Kidney epithelial cell (primary cell): ENCODE measurements at regions not wholly inside any gene's neighbourhood (a gene's known extent, or its start where the extent isn't known, plus 50 kb on each side); places are given as distances from the start of the nearest gene placed in this dataset.

Experiments
- DNase-seq: peaks from one replicate; pipeline ENCODE4 v3.0.0-alpha.2; 2010; ENCODE audit warnings: low read depth
- H3K27me3 ChIP-seq: 2 replicates; pipeline ENCODE4 v1.6.0; 2011; ENCODE audit warnings: low read length; ENCODE audit not compliant: control insufficient read depth, insufficient read depth
- H3K36me3 ChIP-seq: 2 replicates; pipeline ENCODE4 v1.5.1; 2011; ENCODE audit warnings: low read length; ENCODE audit not compliant: control insufficient read depth, insufficient read depth
- H3K4me3 ChIP-seq: 2 replicates; pipeline ENCODE4 v1.5.1; 2011; ENCODE audit warnings: low read depth, mild to moderate bottlenecking, control low read depth, low read length
- TF ChIP-seq, protein P1 (sequence below): IDR thresholded peaks from 2 replicates; pipeline ENCODE4 v1.5.1; 2011; ENCODE audit warnings: mild to moderate bottlenecking, moderate library complexity, low read length, control low read depth, inconsistent platforms; ENCODE audit not compliant: insufficient read depth, poor library complexity, severe bottlenecking

DNA sequence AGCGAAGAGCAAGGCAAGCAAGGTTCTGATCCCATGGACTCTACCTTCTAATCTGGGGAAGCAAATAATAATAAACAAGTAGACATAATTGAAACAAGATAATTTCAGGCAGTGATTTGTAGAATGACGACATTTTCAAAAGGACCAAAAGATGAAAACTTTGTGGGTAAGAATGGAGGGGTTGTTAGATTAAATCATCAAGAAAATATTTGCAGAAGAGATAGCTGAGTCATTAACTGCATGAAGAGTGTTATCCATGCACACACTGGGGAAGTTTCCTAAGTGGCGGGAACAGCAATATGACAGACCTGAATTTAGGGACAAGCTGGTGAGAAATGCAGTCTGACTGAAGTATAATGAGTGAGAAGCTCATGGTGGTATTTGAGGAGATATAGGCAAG, 583.1 kb upstream of the RGS18 start:
- TF ChIP-seq, protein P1, sequence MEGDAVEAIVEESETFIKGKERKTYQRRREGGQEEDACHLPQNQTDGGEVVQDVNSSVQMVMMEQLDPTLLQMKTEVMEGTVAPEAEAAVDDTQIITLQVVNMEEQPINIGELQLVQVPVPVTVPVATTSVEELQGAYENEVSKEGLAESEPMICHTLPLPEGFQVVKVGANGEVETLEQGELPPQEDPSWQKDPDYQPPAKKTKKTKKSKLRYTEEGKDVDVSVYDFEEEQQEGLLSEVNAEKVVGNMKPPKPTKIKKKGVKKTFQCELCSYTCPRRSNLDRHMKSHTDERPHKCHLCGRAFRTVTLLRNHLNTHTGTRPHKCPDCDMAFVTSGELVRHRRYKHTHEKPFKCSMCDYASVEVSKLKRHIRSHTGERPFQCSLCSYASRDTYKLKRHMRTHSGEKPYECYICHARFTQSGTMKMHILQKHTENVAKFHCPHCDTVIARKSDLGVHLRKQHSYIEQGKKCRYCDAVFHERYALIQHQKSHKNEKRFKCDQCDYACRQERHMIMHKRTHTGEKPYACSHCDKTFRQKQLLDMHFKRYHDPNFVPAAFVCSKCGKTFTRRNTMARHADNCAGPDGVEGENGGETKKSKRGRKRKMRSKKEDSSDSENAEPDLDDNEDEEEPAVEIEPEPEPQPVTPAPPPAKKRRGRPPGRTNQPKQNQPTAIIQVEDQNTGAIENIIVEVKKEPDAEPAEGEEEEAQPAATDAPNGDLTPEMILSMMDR: no peak
- no peak overlapping the region for H3K4me3 ChIP-seq
- H3K36me3 ChIP-seq: no peaks in the 10 kb centered on the region
- DNase-seq: no peak
- no peaks in the 10 kb centered on the region for H3K27me3 ChIP-seq

DNA sequence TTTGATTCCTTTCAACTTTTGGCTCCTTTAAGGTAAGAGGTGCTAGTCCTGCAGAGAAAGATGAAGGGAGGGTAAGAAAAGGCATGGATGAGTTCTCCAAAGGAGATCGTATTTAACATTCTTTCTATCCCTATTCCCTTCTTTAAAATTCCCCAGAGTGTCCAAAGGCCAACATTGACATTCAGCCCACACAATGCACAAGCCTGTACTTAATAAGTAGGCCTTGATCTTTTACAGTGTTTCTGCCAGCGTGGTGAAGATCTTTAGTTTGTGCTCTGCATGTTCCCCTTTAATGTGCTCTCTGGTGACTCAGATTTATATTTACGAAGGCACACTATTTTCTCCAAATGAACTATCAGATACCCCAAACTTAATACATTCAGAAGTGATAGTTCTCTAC, 582.5 kb upstream of the RGS18 start:
- Histone ChIP-seq H3K27me3 (no peaks in the 10 kb centered on the region), H3K36me3 (no peaks in the 10 kb centered on the region), H3K4me3 (no peak overlapping the region)
- DNase-seq: no peak
- TF ChIP-seq, protein P1: no peak

DNA sequence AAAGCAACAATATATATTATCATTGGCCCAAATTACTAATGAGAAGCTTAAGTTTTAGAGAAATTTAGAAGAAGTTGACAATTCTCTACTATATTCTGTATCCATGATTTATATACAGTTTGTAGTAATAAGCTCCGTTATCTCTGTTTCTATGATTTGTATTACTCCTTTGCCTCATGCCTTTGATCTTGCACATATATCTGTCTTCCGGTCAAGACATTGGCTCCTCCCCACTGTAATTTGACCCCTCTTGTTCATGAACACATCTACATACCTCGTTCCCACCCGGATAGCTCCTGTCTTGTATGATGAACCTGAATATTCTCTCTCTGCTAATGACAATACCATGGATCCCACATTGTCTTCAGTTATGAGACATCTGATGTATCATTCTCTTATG, 581.0 kb upstream of the RGS18 start:
- no peak overlapping the region for H3K4me3 ChIP-seq
- TF ChIP-seq, protein P1: no peak
- H3K36me3 ChIP-seq: no peaks in the 10 kb centered on the region
- H3K27me3 ChIP-seq: no peaks in the 10 kb centered on the region
- no peak for DNase-seq

DNA sequence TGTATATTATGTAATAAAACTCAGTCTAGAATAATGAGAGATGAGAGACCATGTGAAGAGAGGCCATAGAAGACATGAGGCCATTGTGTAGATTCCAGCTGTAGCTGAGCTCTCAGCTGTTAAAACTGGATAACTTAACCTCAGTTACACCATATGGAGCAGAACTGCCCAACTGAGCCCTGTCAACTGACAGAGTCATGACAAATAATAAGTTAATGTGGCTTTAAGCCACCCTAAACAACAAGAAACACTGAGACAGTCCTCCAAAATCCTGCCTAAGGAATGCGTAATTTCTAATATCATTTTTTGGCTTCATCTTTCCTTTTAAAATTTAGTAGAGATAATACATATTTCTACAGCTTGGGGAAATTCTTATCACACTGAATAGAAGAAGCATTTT, 580.0 kb upstream of the RGS18 start:
- no peak for DNase-seq
- no peak overlapping the region for H3K4me3 ChIP-seq
- H3K27me3 ChIP-seq: no peaks in the 10 kb centered on the region
- TF ChIP-seq, protein P1: no peak
- H3K36me3 ChIP-seq: no peaks in the 10 kb centered on the region

DNA sequence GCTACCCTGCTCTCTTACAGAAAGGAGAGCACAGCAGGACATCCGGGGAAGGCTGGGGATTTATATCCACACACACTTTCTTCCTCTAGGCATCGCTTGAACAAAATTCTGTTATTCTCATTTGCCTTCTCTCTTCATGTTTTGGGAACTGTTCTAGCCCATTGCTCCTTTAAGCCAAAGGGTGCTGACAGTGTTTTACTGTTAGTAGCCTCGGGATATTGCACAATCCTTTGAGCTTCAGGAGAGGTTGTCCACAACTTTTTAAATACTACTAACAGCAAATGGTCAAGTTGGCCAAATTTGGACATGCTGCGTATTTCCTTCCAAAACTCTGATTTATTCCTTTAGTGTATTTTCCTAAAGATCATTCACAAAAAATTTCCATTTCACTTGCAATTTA, 579.2 kb upstream of the RGS18 start:
- TF ChIP-seq, protein P1: no peak
- no peak for DNase-seq
- Histone ChIP-seq H3K4me3 (no peak overlapping the region), H3K27me3 (no peaks in the 10 kb centered on the region), H3K36me3 (no peaks in the 10 kb centered on the region)

DNA sequence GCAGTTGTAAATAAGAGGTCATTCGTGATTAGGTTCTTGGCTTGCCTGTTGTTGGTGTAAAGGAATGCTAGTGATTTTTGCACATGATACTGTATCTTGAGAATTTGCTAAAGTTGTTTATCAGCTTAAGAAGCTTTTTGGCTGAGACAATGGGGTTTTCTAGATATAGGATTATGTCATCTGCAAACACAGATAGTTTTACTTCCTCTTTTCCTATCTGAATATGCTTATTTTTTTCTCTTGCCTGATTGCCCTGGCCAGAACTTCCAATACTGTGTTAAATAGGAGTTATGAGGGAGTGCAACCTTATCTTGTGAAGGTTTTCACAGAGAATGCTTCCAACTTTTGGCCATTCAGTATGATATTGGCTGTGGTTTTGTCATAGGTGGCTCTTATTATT, 576.1 kb upstream of the RGS18 start:
- Histone ChIP-seq H3K4me3 (no peak overlapping the region), H3K27me3 (no peaks in the 10 kb centered on the region), H3K36me3 (no peaks in the 10 kb centered on the region)
- TF ChIP-seq, protein P1: no peak
- no peak for DNase-seq
